ENCODE measurements at regions not wholly inside any gene's neighbourhood (a gene's known extent, or its start where the extent isn't known, plus 50 kb on each side); places are given as distances from the start of the nearest gene placed in this dataset.

DNA sequence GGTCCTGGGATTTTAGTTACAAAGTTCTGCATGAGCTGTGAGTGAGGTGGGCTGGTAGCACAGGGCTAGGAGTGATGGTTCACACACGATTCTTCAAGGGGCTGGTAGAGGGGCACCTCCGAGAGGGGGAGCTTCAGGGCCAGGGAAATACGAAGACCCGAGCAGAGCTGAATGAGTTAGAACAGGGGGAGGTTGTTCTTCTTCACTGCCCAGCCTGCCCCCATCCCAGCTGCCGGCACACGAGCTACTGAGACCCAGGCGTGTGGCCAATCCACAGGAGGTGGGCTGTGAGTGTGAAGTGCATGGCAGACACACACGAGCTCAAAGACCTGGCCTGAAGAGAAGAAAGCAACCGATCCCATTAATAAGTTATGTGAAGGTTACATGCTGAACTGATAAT is 256.2 kb upstream of the ZNF32 start:
- ChIA-PET RAD21 (ENCODE audit: low non-redundant PET in 1 of 2, low total read pairs in 2 of 2, uncharacterized antibody in 2 of 2, unreplicated experiment in 2 of 2) (no interaction called here), POLR2A (no interaction called here), CTCF (interaction anchor here (0.8 kb wide), 1 partner anchor 482 kb away, joined by 3 read pairs; no protein-coding TSS in a partner anchor)
- Histone ChIP-seq H2AFZ (ENCODE audit: low read depth, low read length, poor library complexity, severe bottlenecking) (no peak overlapping the region), H3K4me3 (replicated peaks in 1 of 2; ENCODE audit: low read depth in 1 of 2, low read length in 2 of 2) (no peak overlapping the region), H3K9me3 (ENCODE audit: control insufficient read depth in 1 of 2, insufficient read depth in 1 of 2, low read depth in 1 of 2, low read length in 2 of 2) (no peaks in the 10 kb centered on the region), H3K4me2 (ENCODE audit: low read length) (no peak overlapping the region), H3K36me3 (ENCODE audit: control insufficient read depth in 1 of 2, insufficient read depth in 2 of 2, low read length in 2 of 2) (no peaks in the 10 kb centered on the region), H3K4me1 (ENCODE audit: control insufficient read depth in 1 of 2, insufficient read depth in 2 of 2, low read length in 2 of 2) (no peaks in the 10 kb centered on the region), H3K79me2 (ENCODE audit: insufficient read depth, low read length) (no peaks in the 10 kb centered on the region), H3K27me3 (ENCODE audit: insufficient read depth, low read length) (peaks cover 45% of the 10 kb centered on the region), H4K20me1 (ENCODE audit: insufficient read depth) (no peaks in the 10 kb centered on the region), H3K9ac (ENCODE audit: low read length) (no peak overlapping the region), H3K9me2 (ENCODE audit: insufficient read depth) (no peaks in the 10 kb centered on the region), H3K27ac (ENCODE audit: low read depth, low read length) (no peak overlapping the region)
- no peak for TF ChIP-seq ZFX (IDR thresholded peaks at IDR 0.05)
- TF ChIP-seq, protein P1, sequence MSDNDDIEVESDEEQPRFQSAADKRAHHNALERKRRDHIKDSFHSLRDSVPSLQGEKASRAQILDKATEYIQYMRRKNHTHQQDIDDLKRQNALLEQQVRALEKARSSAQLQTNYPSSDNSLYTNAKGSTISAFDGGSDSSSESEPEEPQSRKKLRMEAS (IDR thresholded peaks at IDR 0.05) = no peak
- TF ChIP-seq CBX3 (IDR thresholded peaks at IDR 0.05; ENCODE audit: low read depth) = no peak
- no peak for TF ChIP-seq EZH2phosphoT487 (IDR thresholded peaks at IDR 0.05; ENCODE audit: borderline replicate concordance)
- TF ChIP-seq CEBPB (IDR thresholded peaks at IDR 0.05; ENCODE audit: low read depth) = no peak
- TF ChIP-seq POLR2A (IDR thresholded peaks at IDR 0.05; ENCODE audit: borderline replicate concordance, extremely low read depth, insufficient read depth, insufficient read length) = no peak
- no TSS peak for BruUV-seq (replicated peaks)
- intact Hi-C loops (cut with micrococcal nuclease) = no loop called here
- no peak for ATAC-seq
- DNase-seq (ENCODE audit: low read depth, low spot score) = no peak

DNA sequence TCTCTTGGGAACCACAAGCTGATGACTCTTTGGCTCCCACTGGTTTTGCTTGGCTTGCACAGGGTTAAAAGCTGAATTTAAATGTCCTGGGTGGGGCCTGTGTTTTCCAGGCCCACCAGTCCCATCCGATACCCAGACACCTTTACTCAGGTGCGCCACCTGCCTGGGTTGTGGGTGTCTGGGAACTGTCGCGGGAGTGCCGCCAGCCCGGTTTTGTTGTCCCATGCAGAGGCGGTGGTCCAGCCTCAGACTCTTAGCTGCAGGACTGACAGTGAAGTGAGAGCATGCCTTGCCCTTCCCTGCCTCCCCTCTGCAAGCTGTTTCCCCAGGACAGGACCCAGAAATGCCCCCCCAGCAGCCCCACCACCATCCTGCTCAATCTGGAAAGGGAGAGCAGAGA is 255.6 kb upstream of the ZNF32 start:
- DNase-seq (ENCODE audit: low read depth, low spot score) = peak; percentile 10
- Histone ChIP-seq H3K9me3 (ENCODE audit: control insufficient read depth in 1 of 2, insufficient read depth in 1 of 2, low read depth in 1 of 2, low read length in 2 of 2) (no peaks in the 10 kb centered on the region), H3K27ac (ENCODE audit: low read depth, low read length) (no peak overlapping the region), H3K36me3 (ENCODE audit: control insufficient read depth in 1 of 2, insufficient read depth in 2 of 2, low read length in 2 of 2) (no peaks in the 10 kb centered on the region), H3K4me3 (replicated peaks in 1 of 2; ENCODE audit: low read depth in 1 of 2, low read length in 2 of 2) (no peak overlapping the region), H4K20me1 (ENCODE audit: insufficient read depth) (no peaks in the 10 kb centered on the region), H3K27me3 (ENCODE audit: insufficient read depth, low read length) (peaks cover 45% of the 10 kb centered on the region), H3K9ac (ENCODE audit: low read length) (no peak overlapping the region), H3K79me2 (ENCODE audit: insufficient read depth, low read length) (no peaks in the 10 kb centered on the region), H2AFZ (ENCODE audit: low read depth, low read length, poor library complexity, severe bottlenecking) (no peak overlapping the region), H3K4me2 (ENCODE audit: low read length) (no peak overlapping the region), H3K9me2 (ENCODE audit: insufficient read depth) (no peaks in the 10 kb centered on the region), H3K4me1 (ENCODE audit: control insufficient read depth in 1 of 2, insufficient read depth in 2 of 2, low read length in 2 of 2) (no peaks in the 10 kb centered on the region)
- CTCF ChIA-PET = interaction anchor here (0.8 kb wide), 1 partner anchor 482 kb away, joined by 3 read pairs; no protein-coding TSS in a partner anchor
- ATAC-seq = peak; percentile 92
- POLR2A ChIA-PET = no interaction called here
- intact Hi-C loops (cut with micrococcal nuclease) = no loop called here
- RAD21 ChIA-PET (ENCODE audit: low non-redundant PET in 1 of 2, low total read pairs in 2 of 2, uncharacterized antibody in 2 of 2, unreplicated experiment in 2 of 2) = no interaction called here
- TF ChIP-seq, protein P2, sequence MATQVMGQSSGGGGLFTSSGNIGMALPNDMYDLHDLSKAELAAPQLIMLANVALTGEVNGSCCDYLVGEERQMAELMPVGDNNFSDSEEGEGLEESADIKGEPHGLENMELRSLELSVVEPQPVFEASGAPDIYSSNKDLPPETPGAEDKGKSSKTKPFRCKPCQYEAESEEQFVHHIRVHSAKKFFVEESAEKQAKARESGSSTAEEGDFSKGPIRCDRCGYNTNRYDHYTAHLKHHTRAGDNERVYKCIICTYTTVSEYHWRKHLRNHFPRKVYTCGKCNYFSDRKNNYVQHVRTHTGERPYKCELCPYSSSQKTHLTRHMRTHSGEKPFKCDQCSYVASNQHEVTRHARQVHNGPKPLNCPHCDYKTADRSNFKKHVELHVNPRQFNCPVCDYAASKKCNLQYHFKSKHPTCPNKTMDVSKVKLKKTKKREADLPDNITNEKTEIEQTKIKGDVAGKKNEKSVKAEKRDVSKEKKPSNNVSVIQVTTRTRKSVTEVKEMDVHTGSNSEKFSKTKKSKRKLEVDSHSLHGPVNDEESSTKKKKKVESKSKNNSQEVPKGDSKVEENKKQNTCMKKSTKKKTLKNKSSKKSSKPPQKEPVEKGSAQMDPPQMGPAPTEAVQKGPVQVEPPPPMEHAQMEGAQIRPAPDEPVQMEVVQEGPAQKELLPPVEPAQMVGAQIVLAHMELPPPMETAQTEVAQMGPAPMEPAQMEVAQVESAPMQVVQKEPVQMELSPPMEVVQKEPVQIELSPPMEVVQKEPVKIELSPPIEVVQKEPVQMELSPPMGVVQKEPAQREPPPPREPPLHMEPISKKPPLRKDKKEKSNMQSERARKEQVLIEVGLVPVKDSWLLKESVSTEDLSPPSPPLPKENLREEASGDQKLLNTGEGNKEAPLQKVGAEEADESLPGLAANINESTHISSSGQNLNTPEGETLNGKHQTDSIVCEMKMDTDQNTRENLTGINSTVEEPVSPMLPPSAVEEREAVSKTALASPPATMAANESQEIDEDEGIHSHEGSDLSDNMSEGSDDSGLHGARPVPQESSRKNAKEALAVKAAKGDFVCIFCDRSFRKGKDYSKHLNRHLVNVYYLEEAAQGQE (IDR thresholded peaks at IDR 0.05; ENCODE audit: low read depth) = no peak
- 0 out of 2 replicates have a peak, but pooled peaks have one; percentile 16 for TF ChIP-seq RAD21 (IDR thresholded peaks at IDR 0.05; ENCODE audit: low read depth)
- TF ChIP-seq, protein P3, sequence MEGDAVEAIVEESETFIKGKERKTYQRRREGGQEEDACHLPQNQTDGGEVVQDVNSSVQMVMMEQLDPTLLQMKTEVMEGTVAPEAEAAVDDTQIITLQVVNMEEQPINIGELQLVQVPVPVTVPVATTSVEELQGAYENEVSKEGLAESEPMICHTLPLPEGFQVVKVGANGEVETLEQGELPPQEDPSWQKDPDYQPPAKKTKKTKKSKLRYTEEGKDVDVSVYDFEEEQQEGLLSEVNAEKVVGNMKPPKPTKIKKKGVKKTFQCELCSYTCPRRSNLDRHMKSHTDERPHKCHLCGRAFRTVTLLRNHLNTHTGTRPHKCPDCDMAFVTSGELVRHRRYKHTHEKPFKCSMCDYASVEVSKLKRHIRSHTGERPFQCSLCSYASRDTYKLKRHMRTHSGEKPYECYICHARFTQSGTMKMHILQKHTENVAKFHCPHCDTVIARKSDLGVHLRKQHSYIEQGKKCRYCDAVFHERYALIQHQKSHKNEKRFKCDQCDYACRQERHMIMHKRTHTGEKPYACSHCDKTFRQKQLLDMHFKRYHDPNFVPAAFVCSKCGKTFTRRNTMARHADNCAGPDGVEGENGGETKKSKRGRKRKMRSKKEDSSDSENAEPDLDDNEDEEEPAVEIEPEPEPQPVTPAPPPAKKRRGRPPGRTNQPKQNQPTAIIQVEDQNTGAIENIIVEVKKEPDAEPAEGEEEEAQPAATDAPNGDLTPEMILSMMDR (IDR thresholded peaks at IDR 0.05 in 2 of 3, conservative IDR thresholded peaks at IDR 0.05 in 1 of 3; ENCODE audit: borderline replicate concordance in 1 of 3, insufficient read depth in 1 of 3, low read depth in 2 of 3, low read length in 2 of 3) = peak in 2 of 3 experiments; percentile 42 to 44; a peak in 3 of 6 replicates
- BruUV-seq (replicated peaks) = no TSS peak

All from HCT116 (cell line).